ENCODE measurements at regions not wholly inside any gene's neighbourhood (a gene's known extent, or its start where the extent isn't known, plus 50 kb on each side); places are given as distances from the start of the nearest gene placed in this dataset.

- TF ChIP-seq CTCF (IDR thresholded peaks at IDR 0.05) (no peak), EZH2 (IDR thresholded peaks at IDR 0.05; ENCODE audit: borderline replicate concordance, insufficient read depth, low read depth, low read length, poor library complexity, severe bottlenecking) (no peak)
Observed at GRCh38 chr17:62897706-62898105, 68.3 kb upstream of the TANC2 start.
